ENCODE measurements at regions not wholly inside any gene's neighbourhood (a gene's known extent, or its start where the extent isn't known, plus 50 kb on each side); places are given as distances from the start of the nearest gene placed in this dataset.

GRCh38 chr16:86404678-86405077 lies 105.6 kb upstream of the FOXF1 start:
- CTCF ChIA-PET = interaction anchor here (0.7 to 3.0 kb wide), 5 partner anchors 11 to 152 kb away, joined by 3 to 10 read pairs (median 5); no protein-coding TSS in a partner anchor
- H3K27me3 ChIP-seq (ENCODE audit: control insufficient read depth in 2 of 2, insufficient read depth in 2 of 2, low read length in 2 of 2) = no peaks in the 10 kb centered on the region
- no peak overlapping the region for H2AFZ ChIP-seq (ENCODE audit: low read depth, low read length)
- H3K4me1 ChIP-seq (ENCODE audit: control insufficient read depth, extremely low read depth, insufficient read depth, low read length) = peaks cover 18% of the 10 kb centered on the region
- intact Hi-C loops (cut with micrococcal nuclease) (loop anchor here (1.0 kb wide), 1 partner anchor 11 kb away; no protein-coding TSS in a partner anchor), dilution Hi-C loops (cut with MboI; ENCODE audit: extremely low pct_ligation_motif_present, low sequenced_read_pairs) (no loop called here)
- DNase-seq (ENCODE audit: low read depth, low spot score) (no peak), FAIRE-seq (no peak)
- H4K20me1 ChIP-seq (replicated peaks; ENCODE audit: control insufficient read depth, extremely low read depth, insufficient read depth, low read length) = no peaks in the 10 kb centered on the region
- H3K27ac ChIP-seq (ENCODE audit: insufficient read depth, low read depth, low read length) = no peak overlapping the region
- no peak overlapping the region for H3K4me2 ChIP-seq (ENCODE audit: insufficient read depth, low read length)
- no peaks in the 10 kb centered on the region for H3K9me1 ChIP-seq (replicated peaks; ENCODE audit: control insufficient read depth, extremely low read depth, insufficient read depth, low read length)
- no peak for TF ChIP-seq FOS (IDR thresholded peaks at IDR 0.05; ENCODE audit: borderline replicate concordance, insufficient read depth, low read length)
- no peak for TF ChIP-seq GATA2 (IDR thresholded peaks at IDR 0.05; ENCODE audit: insufficient read depth, insufficient read length, low read depth, low read length)
- TF ChIP-seq JUN (IDR thresholded peaks at IDR 0.05; ENCODE audit: borderline replicate concordance, insufficient read depth, insufficient read length, low read depth) = no peak
- no peak for TF ChIP-seq EZH2 (IDR thresholded peaks at IDR 0.05; ENCODE audit: borderline replicate concordance, low read depth, low read length, severe bottlenecking)
- TF ChIP-seq POLR2A (IDR thresholded peaks at IDR 0.05; ENCODE audit: low read depth, low read length) = no peak
- TF ChIP-seq, protein P1, sequence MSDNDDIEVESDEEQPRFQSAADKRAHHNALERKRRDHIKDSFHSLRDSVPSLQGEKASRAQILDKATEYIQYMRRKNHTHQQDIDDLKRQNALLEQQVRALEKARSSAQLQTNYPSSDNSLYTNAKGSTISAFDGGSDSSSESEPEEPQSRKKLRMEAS (IDR thresholded peaks at IDR 0.05; ENCODE audit: insufficient read depth, insufficient read length) = no peak
- TF ChIP-seq, protein P2, sequence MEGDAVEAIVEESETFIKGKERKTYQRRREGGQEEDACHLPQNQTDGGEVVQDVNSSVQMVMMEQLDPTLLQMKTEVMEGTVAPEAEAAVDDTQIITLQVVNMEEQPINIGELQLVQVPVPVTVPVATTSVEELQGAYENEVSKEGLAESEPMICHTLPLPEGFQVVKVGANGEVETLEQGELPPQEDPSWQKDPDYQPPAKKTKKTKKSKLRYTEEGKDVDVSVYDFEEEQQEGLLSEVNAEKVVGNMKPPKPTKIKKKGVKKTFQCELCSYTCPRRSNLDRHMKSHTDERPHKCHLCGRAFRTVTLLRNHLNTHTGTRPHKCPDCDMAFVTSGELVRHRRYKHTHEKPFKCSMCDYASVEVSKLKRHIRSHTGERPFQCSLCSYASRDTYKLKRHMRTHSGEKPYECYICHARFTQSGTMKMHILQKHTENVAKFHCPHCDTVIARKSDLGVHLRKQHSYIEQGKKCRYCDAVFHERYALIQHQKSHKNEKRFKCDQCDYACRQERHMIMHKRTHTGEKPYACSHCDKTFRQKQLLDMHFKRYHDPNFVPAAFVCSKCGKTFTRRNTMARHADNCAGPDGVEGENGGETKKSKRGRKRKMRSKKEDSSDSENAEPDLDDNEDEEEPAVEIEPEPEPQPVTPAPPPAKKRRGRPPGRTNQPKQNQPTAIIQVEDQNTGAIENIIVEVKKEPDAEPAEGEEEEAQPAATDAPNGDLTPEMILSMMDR (IDR thresholded peaks at IDR 0.05; ENCODE audit: extremely low read depth in 1 of 2, insufficient read depth in 1 of 2, low read depth in 1 of 2, low read length in 2 of 2) = no peak
- TF ChIP-seq POLR2AphosphoS5 (IDR thresholded peaks at IDR 0.05; ENCODE audit: insufficient read depth, low read depth, low read length) = no peak
- TF ChIP-seq MYC (IDR thresholded peaks at IDR 0.05; ENCODE audit: low read depth, low read length) = no peak
- no peaks in the 10 kb centered on the region for H3K9me3 ChIP-seq (replicated peaks; ENCODE audit: control insufficient read depth, insufficient read depth, low read length)
- no peaks in the 10 kb centered on the region for H3K79me2 ChIP-seq (ENCODE audit: control insufficient read depth, insufficient read depth, low read length)
- no peak overlapping the region for H3K9ac ChIP-seq (replicated peaks; ENCODE audit: extremely low read depth, insufficient read depth, low read length)
- no TSS peak for BruUV-seq (replicated peaks)
- no peak overlapping the region for H3K4me3 ChIP-seq (replicated peaks in 1 of 3; ENCODE audit: insufficient read depth in 1 of 3, low read depth in 1 of 3, low read length in 3 of 3)
- H3K36me3 ChIP-seq (ENCODE audit: control insufficient read depth in 2 of 2, extremely low read depth in 1 of 2, insufficient read depth in 2 of 2, low read length in 2 of 2) = no peaks in the 10 kb centered on the region
- POLR2A ChIA-PET = no interaction called here

All from endothelial cell of umbilical vein (primary cell).